DMS79 treated with DMSO at 0.1 percent for 48 hours (cell line): ENCODE measurements at regions not wholly inside any gene's neighbourhood (a gene's known extent, or its start where the extent isn't known, plus 50 kb on each side); places are given as distances from the start of the nearest gene placed in this dataset.

Experiments used
- DNase-seq: peaks from one replicate; lab custom pipeline; 2025; lab: John Stamatoyannopoulos, UW

- no peak for DNase-seq
These were observed 87.7 kb upstream of the ANO3 start for GRCh38 chr11:26244207-26244606.

GRCh38 chr11:26245046-26245445 is 86.9 kb upstream of the ANO3 start:
- no peak for DNase-seq

- no peak for DNase-seq
These were observed 84.6 kb upstream of the ANO3 start for GRCh38 chr11:26247340-26247739.

- DNase-seq, result no peak
These were observed 83.3 kb upstream of the ANO3 start for GRCh38 chr11:26248661-26249060.

GRCh38 chr11:26254378-26254777 is 77.6 kb upstream of the ANO3 start:
- no peak for DNase-seq

GRCh38 chr11:26263769-26264168 is 68.2 kb upstream of the ANO3 start:
- DNase-seq, result no peak

GRCh38 chr11:26264266-26264665 is 67.7 kb upstream of the ANO3 start:
- DNase-seq, result no peak

GRCh38 chr11:26268980-26269660 is 62.8 kb upstream of the ANO3 start:
- no peak for DNase-seq

- DNase-seq, result no peak
These were observed 60.3 kb upstream of the ANO3 start for GRCh38 chr11:26271666-26272065.

- DNase-seq, result peak; percentile 41
These were observed 55.0 kb upstream of the ANO3 start for GRCh38 chr11:26276798-26277424.

- DNase-seq, result no peak
These were observed 53.6 kb upstream of the ANO3 start for GRCh38 chr11:26278354-26278753.
